ENCODE measurements at regions not wholly inside any gene's neighbourhood (a gene's known extent, or its start where the extent isn't known, plus 50 kb on each side); places are given as distances from the start of the nearest gene placed in this dataset.

DNA sequence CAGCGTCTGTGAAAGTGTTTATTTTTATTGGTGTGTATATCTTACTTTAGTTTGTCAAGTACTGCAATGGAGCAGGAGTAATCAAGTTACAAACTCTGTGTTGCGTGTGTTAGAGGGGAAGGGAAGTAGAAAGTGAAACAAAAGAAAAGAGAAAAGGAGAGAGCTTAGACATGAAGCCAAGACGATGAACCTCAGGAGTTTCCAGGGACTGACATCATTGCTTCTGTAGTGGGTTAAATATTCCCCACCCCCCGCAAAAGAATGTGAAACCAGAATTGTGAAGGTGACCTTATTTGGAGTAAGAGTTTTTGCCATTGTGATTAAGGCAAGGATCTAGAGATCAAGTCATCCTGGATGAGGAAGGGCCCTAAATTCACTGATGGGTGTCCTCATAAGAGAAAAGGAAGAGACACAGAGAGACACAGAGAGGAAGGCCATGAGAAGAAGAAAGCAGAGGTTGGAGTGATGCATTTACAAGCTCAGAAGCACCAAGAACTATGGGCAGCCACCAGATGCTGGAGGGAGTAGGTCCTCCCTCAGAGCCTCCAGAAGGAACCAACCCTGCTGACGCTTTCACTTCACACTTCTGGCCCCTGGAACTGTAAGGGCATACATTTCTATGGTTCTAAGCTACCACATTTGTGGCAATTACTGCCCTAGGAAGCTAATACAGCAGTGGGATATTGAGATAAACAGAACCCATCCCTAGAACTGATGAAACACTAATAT, 173.6 kb upstream of the SFRP2 start:
- Mint-ChIP-seq H3K27me3 (ENCODE audit: low read depth) (peaks cover 4% of the 10 kb centered on the region), H3K9me3 (no peaks in the 10 kb centered on the region), H3K4me3 (no peak overlapping the region), H3K27ac (no peak overlapping the region), H3K4me1 (ENCODE audit: low read depth) (no peaks in the 10 kb centered on the region), H3K36me3 (ENCODE audit: low read depth) (no peaks in the 10 kb centered on the region)
- intact Hi-C loops (cut with micrococcal nuclease), result no loop called here
- no peak for DNase-seq
- CTCF ChIA-PET, result no interaction called here

DNA sequence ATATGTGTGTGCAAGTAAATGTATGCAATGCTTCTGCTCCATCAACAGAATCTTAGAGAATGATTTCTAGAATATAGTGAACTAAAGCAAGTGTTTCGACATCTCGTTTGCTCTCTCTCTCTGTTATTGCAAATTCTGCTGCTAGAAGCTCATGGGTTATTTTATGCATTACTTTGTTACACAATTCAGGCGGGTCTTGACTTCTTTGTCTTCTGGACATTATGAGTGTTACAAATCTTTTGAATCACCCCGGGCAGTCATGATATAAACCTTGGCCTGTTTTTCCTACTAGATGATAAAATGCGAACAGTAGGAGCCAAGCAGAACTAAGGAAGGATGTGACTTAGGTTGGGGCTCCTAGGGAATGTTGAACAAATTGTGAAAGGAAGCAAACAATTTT, 166.4 kb upstream of the SFRP2 start:
- CTCF ChIA-PET, result interaction anchor here (0.6 kb wide), 1 partner anchor 146 kb away, joined by 3 read pairs; no protein-coding TSS in a partner anchor

DNA sequence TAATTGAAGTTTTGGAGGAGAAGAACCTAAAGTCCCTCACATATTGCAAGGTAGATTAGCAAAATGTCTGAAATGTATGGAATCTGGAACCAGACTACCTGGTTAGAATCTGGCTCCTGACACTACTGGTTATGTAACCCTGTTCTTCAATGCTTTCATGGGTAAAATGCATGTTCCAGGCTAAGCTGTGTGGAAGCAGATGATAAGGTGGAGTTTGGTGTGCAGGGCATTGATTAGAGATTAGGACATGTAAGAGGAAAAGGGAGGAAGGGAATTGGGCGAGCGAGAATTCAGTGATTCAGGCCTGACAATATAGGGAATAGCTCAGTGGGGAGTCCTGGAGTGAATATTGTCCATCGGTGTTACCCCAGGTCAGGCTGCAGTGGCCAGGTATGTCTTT, 165.8 kb upstream of the SFRP2 start:
- CTCF ChIA-PET, result interaction anchor here (0.6 to 1.0 kb wide), 3 partner anchors 32 to 162 kb away, joined by 3 read pairs; no protein-coding TSS in a partner anchor
- Mint-ChIP-seq H3K36me3 (ENCODE audit: low read depth) (no peaks in the 10 kb centered on the region), H3K4me1 (ENCODE audit: low read depth) (peaks cover 11% of the 10 kb centered on the region), H3K27me3 (ENCODE audit: low read depth) (peaks cover 8% of the 10 kb centered on the region), H3K27ac (no peak overlapping the region), H3K4me3 (no peak overlapping the region), H3K9me3 (no peaks in the 10 kb centered on the region)
- intact Hi-C loops (cut with micrococcal nuclease), result no loop called here
- no peak for DNase-seq

More for the DNA sequence above, 166.4 kb upstream of the SFRP2 start:
- H3K27ac Mint-ChIP-seq, result no peak overlapping the region
- no peaks in the 10 kb centered on the region for H3K9me3 Mint-ChIP-seq
- no peak for DNase-seq
- no peaks in the 10 kb centered on the region for H3K36me3 Mint-ChIP-seq (ENCODE audit: low read depth)
- no peak overlapping the region for H3K4me3 Mint-ChIP-seq
- H3K27me3 Mint-ChIP-seq (ENCODE audit: low read depth), result peaks cover 8% of the 10 kb centered on the region
- intact Hi-C loops (cut with micrococcal nuclease), result no loop called here
- H3K4me1 Mint-ChIP-seq (ENCODE audit: low read depth), result peaks cover 4% of the 10 kb centered on the region

DNA sequence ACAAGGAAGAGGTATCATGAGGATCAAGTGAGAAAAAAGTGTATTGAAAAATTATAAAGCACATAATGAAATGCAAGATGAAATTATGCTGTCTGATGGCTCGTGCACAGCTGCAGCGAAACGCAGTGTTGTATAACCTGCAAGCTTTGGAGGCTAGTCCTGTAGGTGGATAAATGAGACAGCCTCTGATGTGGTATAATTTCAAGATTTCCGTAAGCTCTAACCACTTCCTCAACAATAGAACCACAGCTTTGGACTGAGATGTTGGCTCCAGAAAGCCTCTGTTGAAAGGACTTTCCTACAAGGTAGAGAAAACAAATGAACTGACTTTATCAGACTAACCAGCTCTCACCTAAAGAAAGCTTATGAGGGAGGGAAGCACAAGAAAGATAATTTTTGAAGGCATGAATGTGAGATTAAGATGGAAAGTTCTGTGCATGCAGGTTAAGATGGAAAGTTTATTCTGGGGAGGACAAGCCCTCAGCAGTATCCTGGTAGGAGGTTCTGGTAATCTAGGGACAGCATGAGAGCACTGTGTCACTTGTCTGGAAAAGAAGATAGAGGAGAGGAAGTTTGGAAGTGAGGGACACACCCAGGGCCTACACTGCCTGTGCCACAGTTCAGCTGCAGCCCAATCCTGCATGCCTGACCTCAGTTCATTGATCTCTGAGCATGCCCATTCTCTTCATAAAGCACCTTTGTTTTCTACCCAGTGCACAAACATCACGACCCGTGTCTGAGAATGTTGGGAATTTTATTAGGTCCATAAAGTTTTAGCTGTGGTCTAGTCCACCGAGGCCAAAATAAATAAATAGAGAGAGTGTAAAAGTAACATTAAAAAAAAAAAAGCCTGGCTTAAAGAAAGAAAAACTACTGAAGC, 161.5 kb upstream of the SFRP2 start:
- peaks cover 18% of the 10 kb centered on the region for H3K4me1 Mint-ChIP-seq (ENCODE audit: low read depth)
- peak; percentile 31 for DNase-seq
- peaks cover 8% of the 10 kb centered on the region for H3K9me3 Mint-ChIP-seq
- H3K36me3 Mint-ChIP-seq (ENCODE audit: low read depth), result peaks cover 3% of the 10 kb centered on the region
- peaks cover 11% of the 10 kb centered on the region for H3K27me3 Mint-ChIP-seq (ENCODE audit: low read depth)
- H3K4me3 Mint-ChIP-seq, result no peak overlapping the region
- H3K27ac Mint-ChIP-seq, result no peak overlapping the region
- intact Hi-C loops (cut with micrococcal nuclease), result loop anchor here (1.0 kb wide), 1 partner anchor 34 kb away; no protein-coding TSS in a partner anchor
- CTCF ChIA-PET, result interaction anchor here (1.3 kb wide), 1 partner anchor 9 kb away, joined by 3 read pairs; no protein-coding TSS in a partner anchor

GRCh38 chr4:153948041-153948440, 159.2 kb upstream of the SFRP2 start:
- H3K27me3 Mint-ChIP-seq (ENCODE audit: low read depth), result peaks cover 6% of the 10 kb centered on the region
- peaks cover 4% of the 10 kb centered on the region for H3K36me3 Mint-ChIP-seq (ENCODE audit: low read depth)
- no peak overlapping the region for H3K27ac Mint-ChIP-seq
- CTCF ChIA-PET, result no interaction called here
- DNase-seq, result no peak
- intact Hi-C loops (cut with micrococcal nuclease), result loop anchor here (10.0 kb wide), 1 partner anchor 783 kb away; no protein-coding TSS in a partner anchor
- H3K4me1 Mint-ChIP-seq (ENCODE audit: low read depth), result peaks cover 28% of the 10 kb centered on the region
- H3K4me3 Mint-ChIP-seq, result no peak overlapping the region
- peaks cover 11% of the 10 kb centered on the region for H3K9me3 Mint-ChIP-seq

GRCh38 chr4:153947124-153947523, 158.2 kb upstream of the SFRP2 start:
- intact Hi-C loops (cut with micrococcal nuclease), result loop anchor here (10.0 kb wide), 1 partner anchor 782 kb away; no protein-coding TSS in a partner anchor
- H3K4me3 Mint-ChIP-seq, result no peak overlapping the region
- no peak for DNase-seq
- H3K27ac Mint-ChIP-seq, result no peak overlapping the region
- H3K27me3 Mint-ChIP-seq (ENCODE audit: low read depth), result peaks cover 7% of the 10 kb centered on the region
- peaks cover 4% of the 10 kb centered on the region for H3K36me3 Mint-ChIP-seq (ENCODE audit: low read depth)
- CTCF ChIA-PET, result no interaction called here
- peaks cover 11% of the 10 kb centered on the region for H3K9me3 Mint-ChIP-seq
- H3K4me1 Mint-ChIP-seq (ENCODE audit: low read depth), result peaks cover 30% of the 10 kb centered on the region

- H3K27me3 Mint-ChIP-seq (ENCODE audit: low read depth), result peaks cover 17% of the 10 kb centered on the region
Measured at GRCh38 chr4:153945704-153946103, 156.8 kb upstream of the SFRP2 start.

DNA sequence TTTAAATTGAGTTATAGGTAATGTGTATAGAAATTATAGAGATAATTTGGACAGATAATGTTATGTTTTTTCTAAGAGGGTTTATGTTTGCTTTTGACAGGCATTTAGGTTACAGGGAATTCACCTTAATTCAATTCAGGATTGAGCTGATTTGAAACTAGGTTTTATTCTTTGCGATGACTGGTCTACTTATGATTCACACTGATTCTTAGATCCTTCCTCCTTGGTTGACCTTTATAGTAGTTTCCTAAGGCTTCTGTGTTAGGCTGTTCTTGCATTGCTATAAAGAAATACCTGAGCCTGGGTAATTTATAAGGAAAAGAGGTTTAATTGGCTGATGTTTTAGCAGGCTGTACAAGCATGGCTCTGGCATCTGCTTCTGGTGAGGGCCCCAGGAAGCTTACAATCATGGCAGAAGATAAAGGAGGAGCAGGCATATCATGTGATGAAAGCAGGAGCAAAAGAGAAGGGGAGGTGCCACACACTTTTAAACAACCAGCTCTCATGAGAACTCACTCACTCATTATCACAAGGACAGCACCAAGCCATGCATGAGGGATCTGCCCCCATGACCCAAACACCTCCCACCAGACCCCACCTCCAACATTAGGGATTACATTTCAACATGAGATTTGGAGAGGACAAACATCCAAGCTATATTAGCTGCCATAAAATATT, 155.0 kb upstream of the SFRP2 start:
- H3K27ac Mint-ChIP-seq, result no peak overlapping the region
- peaks cover 15% of the 10 kb centered on the region for H3K4me1 Mint-ChIP-seq (ENCODE audit: low read depth)
- intact Hi-C loops (cut with micrococcal nuclease), result loop anchor here (1.0 to 10.0 kb wide), 6 partner anchors 28 to 779 kb away; no protein-coding TSS in a partner anchor
- H3K4me3 Mint-ChIP-seq, result no peak overlapping the region
- CTCF ChIA-PET, result interaction anchor here (0.6 kb wide), 1 partner anchor 139 kb away, joined by 3 read pairs; no protein-coding TSS in a partner anchor
- H3K27me3 Mint-ChIP-seq (ENCODE audit: low read depth), result peaks cover 19% of the 10 kb centered on the region
- peaks cover 4% of the 10 kb centered on the region for H3K36me3 Mint-ChIP-seq (ENCODE audit: low read depth)
- H3K9me3 Mint-ChIP-seq, result peaks cover 11% of the 10 kb centered on the region
- no peak for DNase-seq

More at GRCh38 chr4:153945704-153946103, 156.8 kb upstream of the SFRP2 start:
- H3K27ac Mint-ChIP-seq, result no peak overlapping the region
- H3K4me3 Mint-ChIP-seq, result no peak overlapping the region
- DNase-seq, result no peak
- H3K36me3 Mint-ChIP-seq (ENCODE audit: low read depth), result peaks cover 4% of the 10 kb centered on the region
- H3K4me1 Mint-ChIP-seq (ENCODE audit: low read depth), result peaks cover 29% of the 10 kb centered on the region
- intact Hi-C loops (cut with micrococcal nuclease), result loop anchor here (10.0 kb wide), 1 partner anchor 781 kb away; no protein-coding TSS in a partner anchor
- CTCF ChIA-PET, result no interaction called here
- peaks cover 11% of the 10 kb centered on the region for H3K9me3 Mint-ChIP-seq

DNA sequence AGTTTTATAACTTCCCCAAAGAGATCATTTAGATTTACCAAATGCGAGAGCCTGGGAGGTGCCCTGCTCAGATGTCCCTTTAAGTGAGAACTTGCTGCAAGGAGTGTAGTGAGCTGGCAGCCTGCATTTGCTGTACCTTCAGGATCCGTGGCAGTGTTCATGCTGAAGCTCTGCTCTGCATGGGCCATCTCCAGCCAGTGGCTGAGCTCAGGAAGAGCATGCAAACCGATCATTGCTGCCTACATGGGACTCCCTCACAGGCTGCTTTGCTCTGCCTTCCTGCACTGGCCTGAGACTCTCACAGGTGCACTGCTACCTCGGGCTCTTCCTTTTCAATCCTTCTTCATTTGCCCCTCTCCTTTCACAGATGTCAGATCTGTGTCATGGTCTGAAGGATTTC, 152.0 kb upstream of the SFRP2 start:
- no peak for DNase-seq
- CTCF ChIA-PET, result interaction anchor here (0.6 to 1.4 kb wide), 2 partner anchors 9 to 17 kb away, joined by 3 read pairs; no protein-coding TSS in a partner anchor
- intact Hi-C loops (cut with micrococcal nuclease), result loop anchor here (10.0 kb wide), 1 partner anchor 776 kb away; no protein-coding TSS in a partner anchor
- H3K36me3 Mint-ChIP-seq (ENCODE audit: low read depth), result peaks cover 2% of the 10 kb centered on the region
- H3K4me3 Mint-ChIP-seq, result no peak overlapping the region
- H3K27ac Mint-ChIP-seq, result no peak overlapping the region
- H3K9me3 Mint-ChIP-seq, result peaks cover 8% of the 10 kb centered on the region
- peaks cover 24% of the 10 kb centered on the region for H3K27me3 Mint-ChIP-seq (ENCODE audit: low read depth)
- peaks cover 13% of the 10 kb centered on the region for H3K4me1 Mint-ChIP-seq (ENCODE audit: low read depth)

- no peak overlapping the region for H3K4me3 Mint-ChIP-seq
- DNase-seq, result no peak
- H3K9me3 Mint-ChIP-seq, result no peaks in the 10 kb centered on the region
- no peak overlapping the region for H3K27ac Mint-ChIP-seq
- intact Hi-C loops (cut with micrococcal nuclease), result no loop called here
- CTCF ChIA-PET, result no interaction called here
- H3K4me1 Mint-ChIP-seq (ENCODE audit: low read depth), result peaks cover 13% of the 10 kb centered on the region
- no peaks in the 10 kb centered on the region for H3K36me3 Mint-ChIP-seq (ENCODE audit: low read depth)
- peaks cover 28% of the 10 kb centered on the region for H3K27me3 Mint-ChIP-seq (ENCODE audit: low read depth)
Measured at GRCh38 chr4:153939570-153939969, 150.7 kb upstream of the SFRP2 start.

- H3K36me3 Mint-ChIP-seq (ENCODE audit: low read depth), result no peaks in the 10 kb centered on the region
- peaks cover 31% of the 10 kb centered on the region for H3K27me3 Mint-ChIP-seq (ENCODE audit: low read depth)
- CTCF ChIA-PET, result interaction anchor here (0.7 to 1.4 kb wide), 3 partner anchors 138 to 152 kb away, joined by 4 to 5 read pairs (median 5); no protein-coding TSS in a partner anchor
- DNase-seq, result no peak
- H3K9me3 Mint-ChIP-seq, result no peaks in the 10 kb centered on the region
- no peak overlapping the region for H3K4me3 Mint-ChIP-seq
- H3K4me1 Mint-ChIP-seq (ENCODE audit: low read depth), result peaks cover 10% of the 10 kb centered on the region
- H3K27ac Mint-ChIP-seq, result no peak overlapping the region
- intact Hi-C loops (cut with micrococcal nuclease), result no loop called here
Measured at GRCh38 chr4:153938994-153939393, 150.1 kb upstream of the SFRP2 start.

- intact Hi-C loops (cut with micrococcal nuclease), result no loop called here
- Mint-ChIP-seq H3K36me3 (ENCODE audit: low read depth) (no peaks in the 10 kb centered on the region), H3K27ac (no peak overlapping the region), H3K4me3 (no peak overlapping the region), H3K27me3 (ENCODE audit: low read depth) (peaks cover 35% of the 10 kb centered on the region), H3K9me3 (no peaks in the 10 kb centered on the region), H3K4me1 (ENCODE audit: low read depth) (no peaks in the 10 kb centered on the region)
- CTCF ChIA-PET, result no interaction called here
- no peak for DNase-seq
Measured at GRCh38 chr4:153937289-153937688, 148.4 kb upstream of the SFRP2 start.

Measured in activated naive CD4-positive, alpha-beta T cell treated with anti-CD3 and anti-CD28 coated beads for 36 hours (primary cell).